ENCODE measurements at regions not wholly inside any gene's neighbourhood (a gene's known extent, or its start where the extent isn't known, plus 50 kb on each side); places are given as distances from the start of the nearest gene placed in this dataset.
A peak's percentile ranks its signal among the peaks of the same experiment; 100 is the strongest.

DNA sequence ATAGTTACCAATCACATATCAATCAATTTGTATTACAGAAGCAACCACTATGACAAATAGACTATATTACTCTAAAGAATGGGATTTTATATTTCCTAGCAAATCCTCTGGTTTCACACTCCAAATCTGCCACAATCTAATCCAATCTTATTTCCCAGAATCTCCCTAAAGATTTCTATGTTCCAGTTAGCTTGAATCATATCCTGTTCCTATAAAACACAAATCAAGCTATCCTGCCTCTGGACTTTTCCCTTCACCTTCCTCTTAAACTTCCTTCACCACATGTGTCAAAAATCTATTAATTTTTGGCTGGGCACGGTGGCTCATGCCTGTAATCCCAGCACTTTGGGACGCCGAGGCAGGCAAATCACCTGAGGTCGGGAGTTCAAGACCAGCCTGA, 50.0 kb downstream of the PIK3C2A start:
- Histone ChIP-seq H3K4me2 (ENCODE audit: low read length) (no peak overlapping the region), H2AFZ (ENCODE audit: low read length) (no peak overlapping the region), H3K9me2 (ENCODE audit: insufficient read depth, low read length) (no peaks in the 10 kb centered on the region), H3K36me3 (ENCODE audit: insufficient read depth, low read length) (peaks cover 35% of the 10 kb centered on the region), H4K20me1 (ENCODE audit: insufficient read depth, low read length) (no peaks in the 10 kb centered on the region), H3K4me3 (ENCODE audit: low read depth, low read length, poor library complexity, severe bottlenecking) (no peak overlapping the region), H3K4me1 (ENCODE audit: insufficient read depth, low read length, poor library complexity, severe bottlenecking) (peaks cover 18% of the 10 kb centered on the region), H3K79me2 (ENCODE audit: insufficient read depth, low read depth, low read length) (peaks cover 53% of the 10 kb centered on the region), H3K27ac (ENCODE audit: low read depth, low read length, poor library complexity, severe bottlenecking) (no peak overlapping the region), H3K9me3 (ENCODE audit: low read length) (no peaks in the 10 kb centered on the region)
- DNase-seq (ENCODE audit: low spot score) = no peak
- intact Hi-C loops (cut with micrococcal nuclease; ENCODE audit: unreplicated experiment) = no loop called here
- POLR2A ChIA-PET = interaction anchor here (0.6 to 1.4 kb wide), 2 partner anchors 15 to 49 kb away, joined by 4 read pairs; no protein-coding TSS in a partner anchor
- CTCF ChIA-PET (ENCODE audit: unreplicated experiment) = no interaction called here
- TF ChIP-seq, protein P1, sequence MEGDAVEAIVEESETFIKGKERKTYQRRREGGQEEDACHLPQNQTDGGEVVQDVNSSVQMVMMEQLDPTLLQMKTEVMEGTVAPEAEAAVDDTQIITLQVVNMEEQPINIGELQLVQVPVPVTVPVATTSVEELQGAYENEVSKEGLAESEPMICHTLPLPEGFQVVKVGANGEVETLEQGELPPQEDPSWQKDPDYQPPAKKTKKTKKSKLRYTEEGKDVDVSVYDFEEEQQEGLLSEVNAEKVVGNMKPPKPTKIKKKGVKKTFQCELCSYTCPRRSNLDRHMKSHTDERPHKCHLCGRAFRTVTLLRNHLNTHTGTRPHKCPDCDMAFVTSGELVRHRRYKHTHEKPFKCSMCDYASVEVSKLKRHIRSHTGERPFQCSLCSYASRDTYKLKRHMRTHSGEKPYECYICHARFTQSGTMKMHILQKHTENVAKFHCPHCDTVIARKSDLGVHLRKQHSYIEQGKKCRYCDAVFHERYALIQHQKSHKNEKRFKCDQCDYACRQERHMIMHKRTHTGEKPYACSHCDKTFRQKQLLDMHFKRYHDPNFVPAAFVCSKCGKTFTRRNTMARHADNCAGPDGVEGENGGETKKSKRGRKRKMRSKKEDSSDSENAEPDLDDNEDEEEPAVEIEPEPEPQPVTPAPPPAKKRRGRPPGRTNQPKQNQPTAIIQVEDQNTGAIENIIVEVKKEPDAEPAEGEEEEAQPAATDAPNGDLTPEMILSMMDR (conservative IDR thresholded peaks at IDR 0.05; ENCODE audit: low read length) = no peak
- TF ChIP-seq EZH2phosphoT487 (IDR thresholded peaks at IDR 0.05; ENCODE audit: borderline replicate concordance, low read depth, low read length) = no peak
- BruUV-seq (replicated peaks) = no TSS peak

DNA sequence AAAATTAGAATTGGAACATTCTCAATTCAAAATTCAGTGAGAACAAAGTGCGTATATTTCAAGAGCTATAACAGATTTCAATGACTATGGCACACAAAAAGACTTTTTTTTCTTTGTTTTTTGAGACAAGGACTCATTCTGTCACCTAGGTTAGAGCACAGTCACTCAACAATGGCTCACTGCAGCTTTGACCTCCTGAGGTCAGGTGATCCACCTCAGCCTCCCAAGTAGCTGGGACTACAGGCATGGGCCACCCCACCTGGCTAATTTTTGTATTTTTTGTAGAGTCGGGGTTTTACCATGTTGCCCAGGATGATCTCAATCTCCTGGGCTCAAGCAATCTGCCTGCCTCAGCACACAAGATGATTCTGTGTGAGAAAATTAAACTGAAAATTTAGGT, 51.5 kb downstream of the PIK3C2A start:
- H2AFZ ChIP-seq (ENCODE audit: low read length) = no peak overlapping the region
- H3K27ac ChIP-seq (ENCODE audit: low read depth, low read length, poor library complexity, severe bottlenecking) = no peak overlapping the region
- no peaks in the 10 kb centered on the region for H3K9me2 ChIP-seq (ENCODE audit: insufficient read depth, low read length)
- 0 out of 2 replicates have a peak, but pooled peaks cover 2% of the 10 kb centered on the region for H4K20me1 ChIP-seq (ENCODE audit: insufficient read depth, low read length)
- no peak overlapping the region for H3K4me2 ChIP-seq (ENCODE audit: low read length)
- CTCF ChIA-PET (ENCODE audit: unreplicated experiment) = no interaction called here
- peaks cover 52% of the 10 kb centered on the region for H3K79me2 ChIP-seq (ENCODE audit: insufficient read depth, low read depth, low read length)
- H3K4me3 ChIP-seq (ENCODE audit: low read depth, low read length, poor library complexity, severe bottlenecking) = no peak overlapping the region
- no peak for DNase-seq (ENCODE audit: low spot score)
- intact Hi-C loops (cut with micrococcal nuclease; ENCODE audit: unreplicated experiment) = no loop called here
- TF ChIP-seq EZH2phosphoT487 (IDR thresholded peaks at IDR 0.05; ENCODE audit: borderline replicate concordance, low read depth, low read length) = no peak
- TF ChIP-seq, protein P1 (conservative IDR thresholded peaks at IDR 0.05; ENCODE audit: low read length) = no peak
- POLR2A ChIA-PET = interaction anchor here (0.8 kb wide), 1 partner anchor 20 kb away, joined by 3 read pairs; no protein-coding TSS in a partner anchor
- no peaks in the 10 kb centered on the region for H3K9me3 ChIP-seq (ENCODE audit: low read length)
- H3K4me1 ChIP-seq (ENCODE audit: insufficient read depth, low read length, poor library complexity, severe bottlenecking) = peaks cover 3% of the 10 kb centered on the region
- BruUV-seq (replicated peaks) = no TSS peak
- peaks cover 30% of the 10 kb centered on the region for H3K36me3 ChIP-seq (ENCODE audit: insufficient read depth, low read length)

DNA sequence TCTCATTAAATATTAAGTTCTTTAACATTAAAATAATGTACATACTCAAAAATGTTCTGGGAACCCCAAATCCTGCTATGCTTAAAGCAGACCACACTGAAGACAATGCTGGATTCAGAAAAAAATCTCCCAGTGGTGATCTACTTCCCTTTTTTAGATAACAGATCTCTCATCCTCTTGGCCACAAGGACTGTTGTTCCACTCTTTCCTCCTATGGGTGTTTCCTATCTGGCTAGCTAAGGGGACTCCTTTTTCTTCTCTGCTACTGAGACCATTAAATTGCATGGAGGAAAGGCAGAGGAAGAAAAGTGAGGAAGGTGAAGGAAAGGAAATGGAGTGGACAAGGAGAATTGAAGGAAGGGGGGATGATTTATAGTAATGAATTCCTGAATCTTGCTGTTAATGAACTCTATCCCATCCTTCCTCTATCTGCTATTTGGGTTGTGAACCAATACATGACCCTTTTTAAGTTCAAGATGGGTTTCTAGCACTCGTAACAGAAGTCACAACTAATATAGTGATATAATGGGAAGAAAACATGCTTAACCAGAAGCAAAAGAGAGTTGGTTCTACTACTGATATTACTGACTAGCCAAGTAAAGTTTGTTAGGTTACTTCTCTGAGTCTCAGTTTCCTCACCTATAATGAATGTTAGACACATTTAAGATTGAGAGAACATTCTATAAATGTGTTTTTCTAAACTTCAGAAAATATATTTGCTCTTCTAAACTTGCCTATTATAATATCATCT, 53.2 kb downstream of the PIK3C2A start:
- ChIA-PET CTCF (ENCODE audit: unreplicated experiment) (no interaction called here), POLR2A (interaction anchor here (0.6 kb wide), 1 partner anchor 1030 kb away, joined by 3 read pairs; no protein-coding TSS in a partner anchor)
- Histone ChIP-seq H3K4me3 (ENCODE audit: low read depth, low read length, poor library complexity, severe bottlenecking) (no peak overlapping the region), H3K9me3 (ENCODE audit: low read length) (no peaks in the 10 kb centered on the region), H3K79me2 (ENCODE audit: insufficient read depth, low read depth, low read length) (peaks cover 36% of the 10 kb centered on the region; the same call in 1 of the 2 replicates), H3K27ac (ENCODE audit: low read depth, low read length, poor library complexity, severe bottlenecking) (no peak overlapping the region), H3K4me2 (ENCODE audit: low read length) (no peak overlapping the region), H3K36me3 (ENCODE audit: insufficient read depth, low read length) (peaks cover 37% of the 10 kb centered on the region), H4K20me1 (ENCODE audit: insufficient read depth, low read length) (0 out of 2 replicates have a peak, but pooled peaks cover 4% of the 10 kb centered on the region), H3K9me2 (ENCODE audit: insufficient read depth, low read length) (no peaks in the 10 kb centered on the region), H3K4me1 (ENCODE audit: insufficient read depth, low read length, poor library complexity, severe bottlenecking) (no peaks in the 10 kb centered on the region), H2AFZ (ENCODE audit: low read length) (no peak overlapping the region)
- no peak for DNase-seq (ENCODE audit: low spot score)
- intact Hi-C loops (cut with micrococcal nuclease; ENCODE audit: unreplicated experiment) = no loop called here
- BruUV-seq (replicated peaks) = TSS peak; percentile 14
- TF ChIP-seq EZH2phosphoT487 (IDR thresholded peaks at IDR 0.05; ENCODE audit: borderline replicate concordance, low read depth, low read length) = no peak
- TF ChIP-seq, protein P1 (conservative IDR thresholded peaks at IDR 0.05; ENCODE audit: low read length) = no peak

Data from OCI-LY7 (cell line).